ENCODE measurements at regions not wholly inside any gene's neighbourhood (a gene's known extent, or its start where the extent isn't known, plus 50 kb on each side); places are given as distances from the start of the nearest gene placed in this dataset.

DNA sequence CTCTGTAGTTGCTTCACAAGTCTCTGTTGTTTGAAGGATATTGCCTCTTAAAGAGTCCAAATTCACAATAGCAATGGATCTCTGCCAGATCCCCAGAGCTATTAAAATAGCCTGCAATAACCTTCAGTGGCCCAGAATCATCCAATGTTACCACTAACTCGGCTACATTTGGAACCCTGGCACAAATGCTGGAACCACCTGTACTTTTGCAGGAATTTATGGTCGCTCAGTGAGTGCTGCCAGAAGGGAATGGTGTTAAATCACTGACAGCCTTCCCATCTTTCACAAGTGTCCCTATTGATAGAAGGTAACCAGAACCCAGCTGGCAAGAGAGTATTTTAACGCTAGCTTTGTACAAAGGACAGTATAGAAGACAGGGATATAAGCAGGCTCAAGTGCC is 298.8 kb upstream of the PLSCR5 start:
- TF ChIP-seq, protein P1, sequence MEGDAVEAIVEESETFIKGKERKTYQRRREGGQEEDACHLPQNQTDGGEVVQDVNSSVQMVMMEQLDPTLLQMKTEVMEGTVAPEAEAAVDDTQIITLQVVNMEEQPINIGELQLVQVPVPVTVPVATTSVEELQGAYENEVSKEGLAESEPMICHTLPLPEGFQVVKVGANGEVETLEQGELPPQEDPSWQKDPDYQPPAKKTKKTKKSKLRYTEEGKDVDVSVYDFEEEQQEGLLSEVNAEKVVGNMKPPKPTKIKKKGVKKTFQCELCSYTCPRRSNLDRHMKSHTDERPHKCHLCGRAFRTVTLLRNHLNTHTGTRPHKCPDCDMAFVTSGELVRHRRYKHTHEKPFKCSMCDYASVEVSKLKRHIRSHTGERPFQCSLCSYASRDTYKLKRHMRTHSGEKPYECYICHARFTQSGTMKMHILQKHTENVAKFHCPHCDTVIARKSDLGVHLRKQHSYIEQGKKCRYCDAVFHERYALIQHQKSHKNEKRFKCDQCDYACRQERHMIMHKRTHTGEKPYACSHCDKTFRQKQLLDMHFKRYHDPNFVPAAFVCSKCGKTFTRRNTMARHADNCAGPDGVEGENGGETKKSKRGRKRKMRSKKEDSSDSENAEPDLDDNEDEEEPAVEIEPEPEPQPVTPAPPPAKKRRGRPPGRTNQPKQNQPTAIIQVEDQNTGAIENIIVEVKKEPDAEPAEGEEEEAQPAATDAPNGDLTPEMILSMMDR (IDR thresholded peaks at IDR 0.05; ENCODE audit: low read depth, low read length) = no peak
- no peak for TF ChIP-seq POLR2A (IDR thresholded peaks at IDR 0.05; ENCODE audit: extremely low read depth, insufficient read length)
- TF ChIP-seq, protein P2, sequence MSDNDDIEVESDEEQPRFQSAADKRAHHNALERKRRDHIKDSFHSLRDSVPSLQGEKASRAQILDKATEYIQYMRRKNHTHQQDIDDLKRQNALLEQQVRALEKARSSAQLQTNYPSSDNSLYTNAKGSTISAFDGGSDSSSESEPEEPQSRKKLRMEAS (IDR thresholded peaks at IDR 0.05; ENCODE audit: low read depth, low read length) = no peak
